Spleen (tissue), 7 donors: ENCODE measurements at regions not wholly inside any gene's neighbourhood (a gene's known extent, or its start where the extent isn't known, plus 50 kb on each side); places are given as distances from the start of the nearest gene placed in this dataset.

Source experiments
- CTCF ChIP-seq, 11 experiments: fragments of 200-600 bp in 7 of 11; fragments of 450-650 bp in 4 of 11; sonication (generic) in 4 of 11; IDR thresholded peaks in 8 of 11; conservative IDR thresholded peaks in 3 of 11; 1 replicate in 7 of 11; 2 replicates in 4 of 11; pipeline versions ENCODE4 v1.4.0 to v1.8.0; 2016 to 2021; ENCODE audit warnings: antibody characterized with exemption in 11 of 11, inconsistent platforms in 4 of 11, mild to moderate bottlenecking in 1 of 11
- POLR2A ChIP-seq, 3 donors: fragments of 450-650 bp; IDR thresholded peaks; one replicate each; pipeline ENCODE4 v1.5.1; 2017; ENCODE audit warnings: antibody characterized with exemption in 3 of 3, mild to moderate bottlenecking in 1 of 3
- POLR2AphosphoS5 ChIP-seq, 3 donors: sonication (generic); formaldehyde crosslinking; IDR thresholded peaks; one replicate each; pipeline ENCODE4 v1.5.1; 2017; ENCODE audit warnings: antibody characterized with exemption in 3 of 3
- donor health status: DM: no; HTN: no; CAD: no; lungs with moderate emphysema.
- donor health status: DM: no; HTN: no; CAD: no.
- donor health status: DM: no; HTN: no; CAD: no.

GRCh38 chr16:87160701-87161337 is 156.4 kb downstream of the C16orf95 start:
- TF ChIP-seq POLR2AphosphoS5 (IDR thresholded peaks at IDR 0.05) (no peak), CTCF (IDR thresholded peaks at IDR 0.05 in 8 of 11, conservative IDR thresholded peaks at IDR 0.05 in 3 of 11) (no peak), POLR2A (IDR thresholded peaks at IDR 0.05) (no peak)
